SK-N-SH (cell line): ENCODE measurements at regions not wholly inside any gene's neighbourhood (a gene's known extent, or its start where the extent isn't known, plus 50 kb on each side); places are given as distances from the start of the nearest gene placed in this dataset.

Source experiments
- CTCF ChIA-PET: fragments of 300-600, 350-600 bp; formaldehyde crosslinking; extraction: SDS; loops from one replicate; lab custom pipeline; 2021; lab: Yijun Ruan, JAX
- POLR2A ChIA-PET: fragments of 350-600 bp; sonication (Branson Sonifier 250); formaldehyde crosslinking; extraction: SDS; loops from one replicate; lab custom pipeline; 2020; ENCODE audit warnings: antibody characterized with exemption, inconsistent platforms; lab: Yijun Ruan, JAX
- DNase-seq: peaks from one replicate; pipeline ENCODE4 v3.0.0; 2012
- H2AFZ ChIP-seq: fragments of 200-600 bp; sonication (generic); 2 replicates; pipeline ENCODE4 v1.8.1; 2016; ENCODE audit warnings: antibody characterized with exemption, mild to moderate bottlenecking, low read depth
- H3F3A ChIP-seq: fragments of 200-600 bp; sonication (generic); replicated peaks from 2 replicates; pipeline ENCODE3; 2016; ENCODE audit warnings: antibody characterized with exemption, mild to moderate bottlenecking; ENCODE audit not compliant: insufficient read depth
- H3K27ac ChIP-seq, 2 experiments: fragments of 200-500 bp in 1 of 2; fragments of 200-600 bp in 1 of 2; sonication (Bioruptor generic) in 1 of 2; sonication (generic), shearing (Covaris generic) in 1 of 2; 2 replicates each; pipeline versions ENCODE4 v1.5.1 to v1.6.1; 2014 to 2016; ENCODE audit warnings: low read depth in 2 of 2, inconsistent platforms in 1 of 2, low read length in 1 of 2, mild to moderate bottlenecking in 1 of 2, mixed read lengths in 1 of 2
- H3K27me3 ChIP-seq: fragments of 200-600 bp; sonication (generic), shearing (Covaris generic); 2 replicates; pipeline ENCODE4 v1.6.1; 2016; ENCODE audit warnings: mixed run types; ENCODE audit not compliant: insufficient read depth
- H3K36me3 ChIP-seq, 2 experiments: fragments of 200-500 bp in 1 of 2; fragments of 200-600 bp in 1 of 2; sonication (Bioruptor generic) in 1 of 2; sonication (generic) in 1 of 2; replicated peaks in 1 of 2; 2 replicates each; pipeline versions ENCODE3 to v1.5.1; 2014 to 2016; ENCODE audit warnings: low read length in 1 of 2, mild to moderate bottlenecking in 1 of 2; ENCODE audit not compliant: insufficient read depth in 2 of 2, control insufficient read depth in 1 of 2
- H3K4me1 ChIP-seq, 2 experiments: fragments of 200-500 bp in 1 of 2; fragments of 200-600 bp in 1 of 2; sonication (Bioruptor generic) in 1 of 2; sonication (generic), shearing (Covaris generic) in 1 of 2; 2 replicates each; pipeline versions ENCODE4 v1.5.1 to v1.6.1; 2014 to 2016; ENCODE audit warnings: low read depth in 1 of 2, low read length in 1 of 2, mixed run types in 1 of 2; ENCODE audit not compliant: insufficient read depth in 2 of 2, control insufficient read depth in 1 of 2
- H3K4me2 ChIP-seq: fragments of 200-600 bp; sonication (generic), shearing (Covaris generic); 2 replicates; pipeline ENCODE4 v1.6.1; 2017; ENCODE audit warnings: mixed run types
- H3K4me3 ChIP-seq, 2 experiments: fragments of 200-500 bp in 1 of 2; fragments of 200-600 bp in 1 of 2; sonication (Bioruptor generic) in 1 of 2; sonication (generic), shearing (Covaris generic) in 1 of 2; 2 replicates each; pipeline versions ENCODE4 v1.5.1 to v1.8.1; 2014 to 2016; ENCODE audit warnings: low read depth in 2 of 2, inconsistent platforms in 1 of 2, low read length in 1 of 2, mild to moderate bottlenecking in 1 of 2, mixed read lengths in 1 of 2, moderate library complexity in 1 of 2
- H3K79me2 ChIP-seq: fragments of 200-600 bp; sonication (generic); 2 replicates; pipeline ENCODE4 v1.8.1; 2017; ENCODE audit warnings: mild to moderate bottlenecking; ENCODE audit not compliant: insufficient read depth
- H3K9ac ChIP-seq: fragments of 200-600 bp; sonication (generic); 2 replicates; pipeline ENCODE4 v1.6.1; 2017; ENCODE audit warnings: mixed run types
- H3K9me2 ChIP-seq: fragments of 200-600 bp; sonication (generic); 2 replicates; pipeline ENCODE4 v1.6.1; 2017; ENCODE audit warnings: mixed run types
- H3K9me3 ChIP-seq: fragments of 200-600 bp; sonication (generic); 2 replicates; pipeline ENCODE4 v1.6.1; 2017; ENCODE audit warnings: mixed run types, mild to moderate bottlenecking, moderate library complexity
- H4K20me1 ChIP-seq: fragments of 200-600 bp; sonication (generic); 2 replicates; pipeline ENCODE4 v1.6.1; 2017; ENCODE audit warnings: mild to moderate bottlenecking, mixed run types; ENCODE audit not compliant: insufficient read depth
- CTCF ChIP-seq: fragments of 200-600 bp; sonication (generic); IDR thresholded peaks from 2 replicates; pipeline ENCODE4 v1.6.1; 2017; ENCODE audit warnings: antibody characterized with exemption, mild to moderate bottlenecking, moderate library complexity
- ELF1 ChIP-seq: IDR thresholded peaks from 2 replicates; pipeline ENCODE4 v1.4.0; 2012
- EP300 ChIP-seq, 2 experiments: IDR thresholded peaks; 2 replicates each; pipeline versions ENCODE4 v1.4.0 to v1.6.1; 2012; ENCODE audit warnings: borderline replicate concordance in 1 of 2, low read depth in 1 of 2, low read length in 1 of 2
- EZH2phosphoT487 ChIP-seq: fragments of 200-600 bp; sonication (generic); IDR thresholded peaks from 2 replicates; pipeline ENCODE4 v1.6.1; 2017; ENCODE audit warnings: low read depth, mixed run types, mild to moderate bottlenecking, antibody characterized with exemption, moderate library complexity, borderline replicate concordance
- FOSL2 ChIP-seq: IDR thresholded peaks from 2 replicates; pipeline ENCODE4 v1.4.0; 2012; ENCODE audit warnings: low read depth, mild to moderate bottlenecking, moderate library complexity, borderline replicate concordance
- FOXJ3 ChIP-seq: sonication (generic); formaldehyde crosslinking; IDR thresholded peaks from 2 replicates; pipeline ENCODE4 v1.5.1; 2020; ENCODE audit warnings: mild to moderate bottlenecking, missing genetic modification reagents
- GABPA ChIP-seq: IDR thresholded peaks from 2 replicates; pipeline ENCODE4 v1.4.0; 2012; ENCODE audit warnings: low read depth, mild to moderate bottlenecking
- GATA2 ChIP-seq: sonication (generic); formaldehyde crosslinking; IDR thresholded peaks from 2 replicates; pipeline ENCODE4 v1.5.0; 2020; ENCODE audit warnings: mild to moderate bottlenecking, missing genetic modification reagents
- IRF3 ChIP-seq: fragments of 150-350 bp; IDR thresholded peaks from 2 replicates; pipeline ENCODE4 v1.6.1; 2016; ENCODE audit warnings: mild to moderate bottlenecking, low read depth, low read length
- JUND ChIP-seq: IDR thresholded peaks from 2 replicates; pipeline ENCODE4 v1.4.0; 2012
- MAX ChIP-seq: IDR thresholded peaks from 2 replicates; pipeline ENCODE4 v1.4.0; 2012; ENCODE audit warnings: low read depth
- NFIC ChIP-seq: IDR thresholded peaks from 2 replicates; pipeline ENCODE4 v1.4.0; 2012; ENCODE audit warnings: borderline replicate concordance
- PBX3 ChIP-seq: IDR thresholded peaks from 2 replicates; pipeline ENCODE4; 2012
- POLR2AphosphoS5 ChIP-seq: IDR thresholded peaks from 2 replicates; pipeline ENCODE4 v1.6.1; 2012; ENCODE audit warnings: low read depth, low read length
- RAD21 ChIP-seq: IDR thresholded peaks from 2 replicates; pipeline ENCODE4 v1.6.1; 2012; ENCODE audit warnings: mild to moderate bottlenecking, low read length
- SMC3 ChIP-seq: IDR thresholded peaks from 2 replicates; pipeline ENCODE4 v1.6.1; 2012; ENCODE audit warnings: low read depth, low read length, improper control_type of control experiment
- TAF1 ChIP-seq: IDR thresholded peaks from 2 replicates; pipeline ENCODE4 v1.6.1; 2012; ENCODE audit warnings: low read depth, mild to moderate bottlenecking, low read length, moderate library complexity, borderline replicate concordance
- TCF12 ChIP-seq: IDR thresholded peaks from 2 replicates; pipeline ENCODE4 v1.4.0; 2012
- USF2 ChIP-seq: fragments of 150-350 bp; IDR thresholded peaks from 2 replicates; pipeline ENCODE4 v1.6.1; 2017; ENCODE audit warnings: antibody characterized with exemption, low read length, low read depth, borderline replicate concordance
- WGBS: methylation state at CpG from one replicate; pipeline ENCODE4 v1.1.6; 2017; ENCODE audit warnings: low lambda C conversion rate; 5-methylcytosine and 5-hydroxymethylcytosine counted together

- CTCF ChIA-PET, result no interaction called here
These were observed 754.7 kb downstream of the DTWD2 start for GRCh38 chr5:118233606-118234005.

More at GRCh38 chr5:118233606-118234005, 754.7 kb downstream of the DTWD2 start:
- Histone ChIP-seq H2AFZ (no peak overlapping the region), H3K4me2 (no peak overlapping the region), H3K9ac (no peak overlapping the region), H3K27ac (no peak overlapping the region), H3K79me2 (no peaks in the 10 kb centered on the region), H3F3A (no peaks in the 10 kb centered on the region), H3K36me3 (no peaks in the 10 kb centered on the region), H3K27me3 (no peaks in the 10 kb centered on the region), H4K20me1 (no peaks in the 10 kb centered on the region), H3K9me2 (no peaks in the 10 kb centered on the region), H3K9me3 (0 out of 2 replicates have a peak, but pooled peaks cover 7% of the 10 kb centered on the region), H3K4me3 (no peak overlapping the region), H3K4me1 (no peaks in the 10 kb centered on the region)
- TF ChIP-seq TCF12 (no peak), GATA2 (no peak), IRF3 (no peak), PBX3 (no peak), USF2 (no peak), NFIC (no peak), CTCF (no peak), MAX (no peak), FOXJ3 (CRISPR knock-in tag) (no peak), RAD21 (no peak), ELF1 (no peak), EZH2phosphoT487 (no peak), GABPA (no peak), POLR2AphosphoS5 (no peak), EP300 (IDR thresholded peaks at IDR 0.05; ENCODE audit: borderline replicate concordance in 1 of 2, low read depth in 1 of 2, low read length in 1 of 2) (no peak), FOSL2 (no peak), SMC3 (no peak), JUND (no peak), TAF1 (no peak)
- POLR2A ChIA-PET, result no interaction called here
- DNase-seq, result no peak
- 43% methylated on average over 4 of the region's 4 CpGs for WGBS
